AG08395 (cell line): ENCODE measurements at regions not wholly inside any gene's neighbourhood (a gene's known extent, or its start where the extent isn't known, plus 50 kb on each side); places are given as distances from the start of the nearest gene placed in this dataset.

Experiments
- DNase-seq: peaks from one replicate; pipeline ENCODE4 v3.0.0; 2012; ENCODE audit warnings: mixed read lengths, low spot score

DNA sequence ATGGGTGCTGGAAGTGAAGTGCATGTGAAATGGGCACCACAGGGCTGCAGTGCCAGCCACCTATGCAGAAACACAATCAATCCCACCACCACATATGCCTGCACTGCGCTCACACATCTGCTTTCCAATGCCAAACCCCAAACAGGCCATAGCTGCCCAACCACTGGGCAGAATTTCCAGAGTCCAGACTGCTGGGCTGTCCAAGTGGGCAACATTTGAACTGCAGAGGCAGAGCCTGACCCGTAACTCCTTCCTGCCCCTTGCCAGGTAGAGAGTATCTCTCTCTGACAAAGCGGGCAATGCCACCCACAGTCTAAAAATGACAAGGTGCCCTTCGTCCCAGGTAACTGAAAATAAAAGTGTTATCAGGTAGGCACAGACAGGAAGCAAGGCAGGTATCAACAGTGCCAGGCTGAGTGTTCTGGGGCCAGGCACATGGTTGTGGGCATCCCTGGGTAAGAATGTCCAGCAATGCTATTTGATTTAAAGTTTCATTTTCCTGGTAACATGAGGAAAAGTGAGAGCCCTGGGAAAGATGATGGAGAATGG lies 79.5 kb downstream of the FOXA2 start:
- no peak for DNase-seq

DNA sequence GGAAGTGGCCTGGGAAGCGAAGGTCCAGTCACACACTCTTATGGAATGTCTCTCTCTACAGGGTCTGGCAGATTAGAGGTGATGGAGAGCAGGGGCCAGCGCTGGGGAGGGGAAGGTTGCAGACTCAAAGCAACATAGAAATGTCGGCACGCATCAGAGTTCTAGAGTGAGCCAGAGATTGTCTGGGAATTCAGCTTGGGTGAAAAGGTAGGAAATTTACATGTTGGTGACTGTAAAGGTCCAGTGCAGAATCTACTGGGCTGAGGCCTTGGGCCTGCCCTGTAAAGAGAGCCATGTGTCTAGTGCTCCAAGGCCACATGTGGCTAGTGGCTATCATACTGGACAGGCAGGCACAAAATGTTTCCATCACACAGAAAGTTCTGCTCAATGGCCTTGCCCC lies 80.8 kb downstream of the FOXA2 start:
- DNase-seq = no peak

DNA sequence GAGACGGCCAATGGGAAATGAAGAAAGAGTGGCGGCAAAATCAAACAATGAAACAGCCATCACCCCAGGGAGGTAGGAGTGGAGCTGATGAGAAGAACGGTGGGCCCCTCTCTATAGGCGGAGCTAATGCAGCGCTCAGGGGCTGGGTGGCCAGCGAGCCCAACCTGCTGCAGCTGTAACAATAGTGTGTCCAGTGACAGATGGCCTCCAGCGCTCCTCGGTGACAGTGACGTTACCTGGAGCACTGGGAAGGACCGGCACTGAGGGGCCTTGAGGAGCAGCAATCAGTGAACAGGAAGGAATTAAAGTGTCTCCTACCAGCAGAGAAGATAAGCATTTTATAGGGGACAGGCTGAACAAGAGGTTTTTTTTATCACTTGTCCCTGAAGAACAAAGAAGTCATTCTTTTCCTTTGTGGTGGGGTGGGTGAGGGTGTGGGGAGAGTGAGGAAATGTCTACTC lies 81.6 kb downstream of the FOXA2 start:
- no peak for DNase-seq

DNA sequence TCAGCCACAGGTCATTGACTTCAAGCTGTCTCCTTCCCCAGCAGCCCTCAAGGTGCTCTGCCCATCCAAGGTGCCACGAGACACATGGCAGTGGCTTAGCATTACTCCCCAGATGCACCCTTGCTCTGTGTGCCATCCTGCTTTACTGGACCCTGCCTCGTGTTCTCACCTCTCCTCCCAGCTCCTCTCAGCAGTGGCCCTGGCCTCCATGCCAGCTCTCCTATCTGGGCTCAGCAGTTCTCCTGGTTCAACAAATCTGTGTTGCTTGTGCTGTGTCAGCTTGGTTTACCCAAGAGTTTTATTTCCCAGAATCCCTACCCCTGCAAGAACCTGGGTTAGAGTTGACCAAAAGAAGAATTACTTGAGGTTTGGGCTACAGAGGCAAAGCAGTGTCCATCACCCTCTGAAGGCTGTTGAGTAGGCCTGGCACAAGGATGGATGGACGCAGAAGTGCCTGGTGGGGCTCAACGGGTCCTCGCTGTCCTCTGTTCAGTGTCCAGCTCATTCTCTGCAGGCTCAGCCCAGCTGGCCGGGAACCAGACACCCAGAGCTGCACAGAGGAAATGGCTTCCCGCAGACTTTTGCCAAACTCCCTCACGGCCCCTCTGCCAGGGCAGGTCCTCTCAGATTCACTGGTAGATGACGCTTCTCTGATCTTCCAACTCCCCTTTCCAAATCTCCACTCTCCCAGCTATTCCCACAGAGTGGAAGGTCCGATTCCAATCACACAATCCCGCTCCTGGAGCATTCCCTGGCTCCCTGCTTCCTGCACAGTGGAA lies 82.6 kb downstream of the FOXA2 start:
- DNase-seq = no peak

DNA sequence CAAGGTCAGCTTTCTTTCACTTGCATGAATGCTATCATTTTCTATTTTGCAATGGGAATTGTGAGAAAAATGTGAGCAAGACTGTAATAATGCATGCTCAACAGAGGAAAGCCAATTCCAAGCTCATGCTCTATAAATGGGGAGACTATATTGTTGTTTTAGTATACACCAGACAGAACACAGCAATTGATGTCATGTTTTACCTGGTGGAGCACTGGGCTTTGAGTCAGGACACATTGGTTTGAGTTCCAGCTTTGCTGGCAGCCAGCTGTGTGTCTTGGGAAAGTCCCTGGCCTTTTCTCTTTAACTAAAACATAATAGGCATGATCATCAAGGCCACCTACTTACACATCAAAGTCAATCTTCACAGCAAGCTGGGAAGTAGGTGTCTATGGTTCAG lies 83.3 kb downstream of the FOXA2 start:
- DNase-seq = no peak

DNA sequence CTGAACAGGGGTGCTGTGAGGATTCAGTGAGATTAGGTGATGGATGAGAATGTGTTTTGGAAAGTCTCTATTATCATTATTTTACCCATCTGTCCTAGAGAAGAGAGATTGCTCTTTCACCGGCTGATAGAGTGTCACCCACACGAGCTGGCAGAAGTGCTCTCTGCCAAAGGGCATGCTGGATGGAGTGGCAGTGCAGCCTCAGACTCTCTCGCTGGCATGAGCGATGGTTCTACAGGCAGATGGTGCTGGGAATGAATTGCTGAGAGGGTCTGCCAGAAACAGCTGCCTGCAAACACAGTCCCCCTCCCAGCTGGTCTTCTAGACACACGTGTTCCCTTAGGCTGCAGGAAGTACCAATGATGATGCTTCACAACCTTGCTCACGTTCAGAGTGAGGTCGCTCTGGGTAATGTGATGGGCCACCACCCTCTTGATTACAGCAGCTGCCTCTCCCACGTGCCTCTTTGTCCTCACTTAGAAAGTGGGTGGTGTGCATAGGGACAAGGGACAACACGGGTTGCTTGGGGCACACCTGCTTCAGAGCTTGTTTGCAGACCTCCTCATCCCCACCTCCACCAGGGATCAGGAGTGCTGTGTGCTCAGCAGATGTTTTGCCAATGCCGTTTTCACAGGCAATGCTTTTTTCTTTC lies 84.7 kb downstream of the FOXA2 start:
- DNase-seq = no peak

GRCh38 chr20:22496817-22497216 lies 87.6 kb downstream of the FOXA2 start:
- DNase-seq = no peak

DNA sequence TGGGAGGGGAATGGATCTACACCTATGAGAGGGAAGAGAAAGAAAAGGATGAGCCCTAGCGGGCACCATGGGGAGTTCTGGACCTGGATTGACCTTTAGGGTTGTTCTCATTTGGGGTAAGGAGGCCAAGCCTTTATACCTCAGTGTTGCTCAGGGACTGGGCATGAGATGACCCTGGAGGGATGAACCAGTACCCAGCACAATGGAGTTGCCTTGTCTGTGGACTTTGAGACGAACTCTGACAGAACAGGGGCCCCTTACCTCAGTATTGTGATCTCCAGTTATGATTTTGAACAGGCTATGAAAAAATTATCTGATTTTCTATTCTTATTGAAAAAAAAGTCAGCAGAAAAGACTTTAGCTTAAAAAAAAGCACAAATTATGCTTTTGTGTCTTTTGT lies 88.6 kb downstream of the FOXA2 start:
- no peak for DNase-seq

- DNase-seq = no peak
Measured at GRCh38 chr20:22495172-22495571, 89.2 kb downstream of the FOXA2 start.

DNA sequence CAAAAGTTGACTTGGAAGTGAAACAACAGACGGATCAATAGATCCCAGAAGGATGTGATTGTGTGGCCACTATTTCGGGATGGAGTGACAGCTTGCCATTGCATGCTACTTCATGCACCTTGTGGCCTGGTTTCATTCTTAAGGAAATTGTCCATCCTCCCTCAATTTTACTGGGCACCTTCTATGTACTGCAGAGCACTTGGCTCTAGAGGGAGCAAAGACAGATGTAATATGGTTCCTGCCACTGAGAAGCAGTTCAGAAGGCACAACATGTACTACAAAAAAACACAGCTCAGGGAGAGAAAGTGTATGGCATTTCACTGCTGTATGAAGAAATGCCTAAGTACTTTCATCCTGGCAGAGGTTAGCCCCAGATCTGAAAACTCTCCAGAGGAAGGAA lies 91.9 kb downstream of the FOXA2 start:
- no peak for DNase-seq

GRCh38 chr20:22491194-22491505 lies 93.2 kb downstream of the FOXA2 start:
- DNase-seq = no peak

- no peak for DNase-seq
Measured at GRCh38 chr20:22490287-22491193, 93.8 kb downstream of the FOXA2 start.

DNA sequence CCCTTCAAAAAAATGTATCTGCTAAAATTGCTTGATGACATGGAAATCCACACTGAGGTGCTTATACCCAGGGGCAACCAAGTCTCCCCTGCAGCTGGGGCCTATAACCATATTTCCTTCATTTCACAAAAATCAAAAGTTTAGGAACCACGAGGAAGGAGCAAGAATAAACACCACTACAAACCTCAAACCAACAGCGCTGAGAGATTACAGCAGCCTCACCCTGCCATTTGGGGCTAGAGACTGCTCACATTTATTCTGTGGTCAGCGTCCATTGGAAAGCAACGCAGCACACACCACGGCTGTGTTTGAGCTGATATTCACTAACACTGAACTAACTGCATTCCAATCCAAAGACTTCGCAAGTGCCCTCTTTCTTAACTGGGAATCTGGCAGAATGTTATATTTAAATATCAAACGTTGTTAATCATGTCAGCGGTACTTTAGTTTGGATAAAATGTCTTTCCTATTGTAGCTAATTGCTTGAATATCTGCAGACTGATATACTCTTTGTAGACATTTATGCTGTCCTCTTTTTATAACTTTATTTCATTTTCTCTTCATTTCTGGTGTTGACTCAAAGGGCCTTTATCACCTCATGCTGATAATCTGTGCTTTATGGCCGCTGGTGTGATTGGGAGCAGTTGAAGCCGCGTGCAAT lies 94.6 kb downstream of the FOXA2 start:
- no peak for DNase-seq

GRCh38 chr20:22480336-22480735 lies 104.0 kb downstream of the FOXA2 start:
- no peak for DNase-seq

- no peak for DNase-seq
Measured at GRCh38 chr20:22475662-22476061, 108.7 kb downstream of the FOXA2 start.

GRCh38 chr20:22474224-22474623 lies 110.1 kb downstream of the FOXA2 start:
- no peak for DNase-seq

GRCh38 chr20:22473293-22473692 lies 111.1 kb downstream of the FOXA2 start:
- DNase-seq = no peak

DNA sequence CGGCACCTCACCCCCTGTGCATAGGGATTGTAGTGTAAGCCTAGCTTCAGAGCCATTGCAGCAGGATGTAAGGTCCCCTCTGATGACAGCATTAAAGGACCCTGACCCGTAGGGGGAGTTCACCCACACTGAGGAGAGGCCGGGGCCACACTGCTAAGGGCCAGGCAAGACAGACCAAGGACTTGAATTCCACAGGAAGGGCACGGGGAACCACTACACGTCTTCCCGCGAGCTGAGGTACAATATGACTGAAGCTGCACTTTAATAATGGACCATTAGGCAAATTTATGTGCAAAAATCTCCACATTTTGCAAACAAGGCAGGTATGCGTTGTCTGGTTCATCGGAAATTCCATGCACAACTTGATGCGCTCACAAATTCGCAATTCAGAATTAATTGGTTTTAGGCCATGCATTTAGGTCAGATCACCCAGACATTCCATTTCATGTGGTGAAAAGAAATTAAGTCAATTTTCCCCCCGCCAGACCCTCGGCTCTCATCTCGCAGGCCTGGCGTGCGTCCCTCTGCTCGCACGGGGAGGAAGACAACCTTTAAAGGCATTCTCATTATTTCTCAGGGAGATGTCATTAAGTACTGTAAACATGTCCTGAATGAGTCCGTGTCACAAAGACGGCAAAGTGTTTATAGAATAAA lies 111.8 kb downstream of the FOXA2 start:
- DNase-seq = no peak

GRCh38 chr20:22471156-22471836 lies 113.1 kb downstream of the FOXA2 start:
- DNase-seq = no peak

DNA sequence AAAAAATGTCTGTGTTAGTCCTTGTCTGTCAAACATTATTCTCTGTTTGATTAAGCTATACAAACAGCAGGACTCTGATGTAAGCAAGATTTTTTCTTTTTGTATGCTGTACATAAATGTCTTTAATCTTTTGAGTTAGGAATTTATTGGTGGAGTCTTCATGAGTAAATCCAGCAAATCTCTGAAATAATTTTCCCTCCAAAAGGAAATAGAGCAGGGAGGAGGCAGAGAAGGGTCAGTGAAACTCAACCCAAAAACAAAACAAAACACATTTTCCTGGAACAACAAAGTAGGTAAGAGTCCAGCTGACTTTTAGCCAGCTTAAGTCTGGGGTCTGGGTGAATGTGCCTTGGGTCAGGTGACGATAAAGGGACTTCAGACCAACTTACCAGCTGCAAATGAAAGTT lies 113.7 kb downstream of the FOXA2 start:
- no peak for DNase-seq
